GM19455 (cell line): ENCODE measurements at regions not wholly inside any gene's neighbourhood (a gene's known extent, or its start where the extent isn't known, plus 50 kb on each side); places are given as distances from the start of the nearest gene placed in this dataset.

Source experiments
- ATAC-seq: cut with Tn5 transposase; IDR thresholded peaks from one replicate; pipeline ENCODE4 v1.9.1; 2021; ENCODE audit not compliant: unreplicated experiment

GRCh38 chr4:19455196-19455595, 796.5 kb upstream of the SLIT2 start:
- no peak for ATAC-seq

GRCh38 chr4:19438233-19438632, 813.5 kb upstream of the SLIT2 start:
- ATAC-seq, result no peak

- no peak for ATAC-seq
Observed at GRCh38 chr4:19437008-19437407, 814.7 kb upstream of the SLIT2 start.

GRCh38 chr4:19429684-19430083, 822.0 kb upstream of the SLIT2 start:
- no peak for ATAC-seq

DNA sequence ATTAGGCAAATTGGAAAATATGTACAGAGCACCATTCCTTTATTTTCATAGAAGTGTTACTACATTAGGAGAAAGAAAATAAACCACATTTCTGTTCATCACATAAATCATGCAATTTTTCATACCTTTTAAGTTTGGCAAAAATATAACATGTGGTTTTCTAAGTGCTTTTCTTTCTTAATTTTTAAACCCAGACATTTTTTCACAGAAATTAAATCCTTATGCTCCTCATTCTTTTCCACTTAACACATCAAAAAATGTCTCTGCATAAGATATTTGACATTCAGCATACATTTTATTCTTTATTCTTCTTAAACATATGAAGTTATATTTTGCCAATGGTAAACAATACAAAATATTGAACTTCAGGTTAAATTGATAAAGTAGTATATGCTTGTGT, 826.6 kb upstream of the SLIT2 start:
- no peak for ATAC-seq

DNA sequence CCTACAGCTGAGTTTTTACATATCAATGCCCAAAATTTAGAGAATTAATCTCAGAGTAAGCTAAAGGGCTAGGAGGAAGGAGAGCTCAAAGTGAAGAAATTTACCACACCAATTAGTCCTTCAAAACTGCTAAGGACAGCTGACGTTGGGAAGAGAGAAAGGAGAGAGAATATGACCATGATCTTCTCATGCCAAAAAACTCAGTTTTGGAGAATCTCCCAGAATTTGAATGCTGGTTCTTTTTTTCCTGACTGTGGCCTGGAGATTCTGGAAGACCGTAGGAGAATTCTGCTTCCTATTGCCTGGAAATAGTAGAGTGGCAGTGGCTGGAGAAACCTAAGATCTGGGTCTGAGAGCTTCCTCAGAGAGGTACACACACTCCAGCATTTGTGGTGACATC, 834.4 kb upstream of the SLIT2 start:
- no peak for ATAC-seq

GRCh38 chr4:19416146-19416545, 835.6 kb upstream of the SLIT2 start:
- no peak for ATAC-seq

- no peak for ATAC-seq
Observed at GRCh38 chr4:19408490-19408889, 843.2 kb upstream of the SLIT2 start.

- no peak for ATAC-seq
Observed at GRCh38 chr4:19406789-19407188, 844.9 kb upstream of the SLIT2 start.

- no peak for ATAC-seq
Observed at GRCh38 chr4:19403786-19404370, 847.8 kb upstream of the SLIT2 start.

GRCh38 chr4:19402581-19403065, 849.1 kb upstream of the SLIT2 start:
- no peak for ATAC-seq

DNA sequence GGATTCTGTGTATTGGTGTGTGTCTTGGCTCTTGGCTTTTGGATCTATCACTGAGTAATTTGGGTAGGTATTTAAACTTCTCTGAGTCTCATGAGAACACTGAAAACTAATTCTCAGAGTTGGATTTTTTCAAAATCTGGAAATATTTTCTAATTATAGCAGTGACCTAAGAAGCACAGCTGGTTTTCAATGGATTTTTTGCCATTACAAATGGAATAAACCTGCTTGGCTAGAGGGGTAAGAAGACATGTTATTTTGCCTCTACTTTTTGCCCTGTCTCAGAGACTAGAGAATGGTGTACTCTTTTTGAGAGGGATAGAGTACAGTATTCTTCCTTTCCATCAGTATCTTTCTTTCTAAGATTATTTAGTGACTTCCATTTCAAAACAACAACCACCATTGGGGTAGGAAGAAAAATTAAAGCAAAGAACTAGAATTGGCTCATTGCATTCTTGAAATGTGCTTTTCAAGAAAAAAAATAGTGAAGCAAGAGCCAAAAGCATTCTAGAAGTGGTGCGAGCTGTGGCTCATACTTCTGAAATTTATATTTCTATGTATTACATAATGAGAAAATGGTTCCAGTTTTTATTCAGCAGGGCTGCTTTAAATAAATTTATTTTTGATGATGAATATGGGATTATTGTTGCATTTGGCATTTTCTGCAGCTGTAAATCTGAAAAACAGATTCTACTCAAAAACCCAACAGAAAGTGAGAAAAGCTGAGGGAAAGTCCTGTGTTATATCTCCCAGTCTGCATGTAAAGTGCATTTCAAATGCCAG, 850.2 kb upstream of the SLIT2 start:
- no peak for ATAC-seq

DNA sequence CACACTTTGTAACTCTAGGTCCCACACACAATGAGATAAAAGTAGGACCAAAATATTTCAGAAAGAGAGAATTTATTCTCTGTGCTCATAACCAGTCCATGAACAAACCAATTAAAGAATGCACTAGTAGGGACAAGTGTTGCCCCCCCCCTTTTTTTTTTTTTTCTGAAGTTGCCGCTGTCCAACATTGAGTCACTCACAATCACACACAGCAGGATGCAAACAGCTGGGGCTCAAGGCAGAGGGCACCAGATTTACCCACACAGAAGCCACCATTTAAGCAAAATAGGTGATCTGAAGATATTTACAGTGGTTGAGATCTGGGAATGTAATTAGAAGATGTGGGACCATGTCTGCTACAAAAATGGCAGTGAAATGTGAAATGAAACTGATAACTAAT, 850.9 kb upstream of the SLIT2 start:
- ATAC-seq, result no peak

DNA sequence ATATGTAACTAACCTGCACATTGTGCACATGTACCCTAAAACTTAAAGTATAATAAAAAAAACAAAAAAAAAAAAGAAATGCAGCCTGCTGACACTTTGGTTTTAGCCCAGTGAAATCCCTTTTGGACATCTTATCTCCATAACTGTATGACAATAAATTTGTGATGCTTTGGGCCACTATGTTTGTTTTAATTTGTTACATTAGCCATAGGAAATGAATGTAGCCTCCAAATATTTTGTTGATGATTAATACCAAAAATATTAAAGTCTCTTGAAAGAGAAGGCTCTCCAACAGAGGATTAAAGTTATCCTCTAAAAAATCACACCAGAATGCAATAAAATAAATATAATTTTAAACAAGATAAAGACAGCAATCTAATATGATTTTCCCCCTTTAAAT, 852.7 kb upstream of the SLIT2 start:
- no peak for ATAC-seq

DNA sequence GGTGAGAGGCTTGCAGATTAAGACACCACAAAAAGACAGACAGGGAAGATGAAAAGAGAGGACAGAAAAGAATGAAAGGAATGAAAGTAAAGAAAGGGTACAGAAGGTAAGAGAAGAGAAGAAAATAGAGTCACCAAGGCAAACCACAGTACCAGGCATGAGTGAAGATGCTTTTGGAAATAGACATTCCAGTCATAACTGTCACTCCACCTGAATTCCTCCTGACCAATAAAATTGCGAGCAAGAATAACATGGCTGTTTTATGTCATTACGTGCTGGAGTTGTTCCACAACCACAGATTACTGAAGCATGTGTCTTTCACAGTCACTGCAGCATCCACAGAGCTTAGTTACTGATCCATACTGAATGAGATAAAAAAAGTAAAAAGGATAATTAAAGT, 864.9 kb upstream of the SLIT2 start:
- ATAC-seq, result no peak

DNA sequence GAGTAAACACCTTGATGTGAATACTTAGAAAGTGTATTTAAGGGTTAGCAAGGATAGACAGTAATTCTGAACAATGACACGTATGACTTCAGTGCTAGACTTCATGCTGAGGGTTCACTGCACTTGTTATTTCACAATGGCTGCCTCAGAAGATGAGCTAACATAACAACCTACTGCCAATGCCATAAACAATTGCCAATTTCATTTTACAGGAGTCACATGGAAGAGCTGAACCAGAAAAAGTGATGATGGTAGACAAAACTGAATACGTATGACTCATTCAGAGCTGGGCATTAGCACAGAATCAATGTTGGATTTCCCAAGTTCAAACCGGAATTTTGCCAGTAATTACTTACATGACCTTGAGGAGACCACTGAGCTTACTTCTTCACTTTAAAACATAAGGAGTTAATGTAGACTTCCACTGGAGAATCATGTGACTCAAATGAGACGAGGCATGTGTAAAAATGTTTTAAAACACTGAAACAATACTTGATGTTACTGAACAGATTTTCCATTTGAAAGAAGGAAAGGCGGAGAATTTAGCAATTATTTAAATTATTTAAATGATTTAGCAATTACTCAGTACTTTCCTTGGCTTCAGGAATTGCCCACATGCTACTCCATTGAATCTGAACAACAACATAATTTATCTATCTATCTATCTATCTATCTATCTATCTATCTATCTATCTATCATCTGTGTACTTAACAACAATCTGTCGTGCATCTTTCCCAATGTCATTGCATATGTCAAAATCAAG, 868.5 kb upstream of the SLIT2 start:
- ATAC-seq, result no peak

- ATAC-seq, result no peak
Observed at GRCh38 chr4:19381068-19381467, 870.6 kb upstream of the SLIT2 start.

GRCh38 chr4:19380600-19380999, 871.1 kb upstream of the SLIT2 start:
- ATAC-seq, result no peak

- ATAC-seq, result no peak
Observed at GRCh38 chr4:19379191-19379708, 872.5 kb upstream of the SLIT2 start.

DNA sequence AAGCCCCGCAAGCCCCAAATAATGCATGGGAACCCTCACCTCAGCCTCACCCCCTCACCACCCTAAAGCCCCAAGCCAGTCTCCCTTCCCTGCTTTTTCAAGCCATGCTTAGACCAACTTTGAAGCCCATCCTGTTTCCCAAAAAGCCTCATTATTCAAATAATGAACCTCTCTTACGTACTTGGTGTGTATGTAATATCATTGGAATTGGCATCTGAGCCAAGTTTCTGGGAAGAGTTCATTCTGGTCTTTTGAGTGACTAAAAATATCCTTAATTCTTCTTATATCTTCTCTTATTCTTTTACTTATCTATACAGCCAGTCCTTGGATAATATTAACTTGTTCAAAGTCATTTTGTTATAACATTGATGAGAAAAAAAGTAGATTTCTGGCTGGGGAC, 875.8 kb upstream of the SLIT2 start:
- no peak for ATAC-seq

DNA sequence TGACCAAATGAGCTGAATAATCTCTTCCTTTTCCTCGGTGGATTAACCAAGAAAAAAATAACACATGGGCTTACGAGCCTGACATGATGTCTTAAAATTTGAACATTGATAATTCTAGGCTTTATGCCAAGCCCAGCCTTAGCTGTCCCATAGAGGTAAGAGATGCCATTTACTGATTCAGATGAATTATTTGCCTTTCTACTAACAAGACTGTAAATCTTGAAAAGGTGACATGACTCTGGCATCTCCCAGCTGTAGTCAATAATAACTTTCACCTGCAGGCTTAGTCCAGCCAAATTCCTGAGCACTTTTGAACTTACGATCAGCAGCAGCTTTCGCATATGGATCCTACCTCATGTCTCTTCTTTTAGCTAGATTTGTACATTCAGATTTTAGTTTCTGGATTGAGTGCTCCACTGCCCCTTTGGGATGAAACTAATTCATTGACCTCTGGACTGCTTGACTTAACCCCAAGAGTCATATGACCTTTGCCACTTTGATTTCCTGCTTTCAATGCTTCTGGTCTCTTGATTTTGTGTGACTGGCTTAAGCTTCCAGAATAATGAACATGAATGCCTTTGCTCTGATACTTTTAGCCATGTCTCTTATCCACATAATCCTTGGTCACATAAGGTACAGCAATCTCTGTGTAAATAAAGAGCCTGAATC, 876.4 kb upstream of the SLIT2 start:
- no peak for ATAC-seq
